ENCODE measurements at regions not wholly inside any gene's neighbourhood (a gene's known extent, or its start where the extent isn't known, plus 50 kb on each side); places are given as distances from the start of the nearest gene placed in this dataset.

- H3K4me3 ChIP-seq (ENCODE audit: low read depth, low read length) = no peak overlapping the region
- no peak for DNase-seq (ENCODE audit: low read depth)
- TF ChIP-seq CTCF (IDR thresholded peaks at IDR 0.05; ENCODE audit: low read depth, low read length) = no peak
- TF ChIP-seq POLR2A (IDR thresholded peaks at IDR 0.05; ENCODE audit: extremely low read depth, insufficient read length) = no peak
- TF ChIP-seq MAX (IDR thresholded peaks at IDR 0.05; ENCODE audit: low read depth, low read length) = no peak
- TF ChIP-seq MYC (IDR thresholded peaks at IDR 0.05; ENCODE audit: low read depth, low read length) = no peak
These were observed 71.3 kb upstream of the BDNF start for GRCh38 chr11:27771516-27771915.

GRCh38 chr11:27770576-27770975 lies 70.3 kb upstream of the BDNF start:
- no peak for DNase-seq (ENCODE audit: low read depth)
- TF ChIP-seq MYC (IDR thresholded peaks at IDR 0.05; ENCODE audit: low read depth, low read length) (no peak), POLR2A (IDR thresholded peaks at IDR 0.05; ENCODE audit: extremely low read depth, insufficient read length) (no peak), MAX (IDR thresholded peaks at IDR 0.05; ENCODE audit: low read depth, low read length) (no peak), CTCF (IDR thresholded peaks at IDR 0.05; ENCODE audit: low read depth, low read length) (no peak)
- H3K4me3 ChIP-seq (ENCODE audit: low read depth, low read length) = no peak overlapping the region

- DNase-seq (ENCODE audit: low read depth) = no peak
- TF ChIP-seq MAX (IDR thresholded peaks at IDR 0.05; ENCODE audit: low read depth, low read length) = no peak
- no peak for TF ChIP-seq MYC (IDR thresholded peaks at IDR 0.05; ENCODE audit: low read depth, low read length)
- TF ChIP-seq POLR2A (IDR thresholded peaks at IDR 0.05; ENCODE audit: extremely low read depth, insufficient read length) = no peak
- no peak for TF ChIP-seq CTCF (IDR thresholded peaks at IDR 0.05; ENCODE audit: low read depth, low read length)
- H3K4me3 ChIP-seq (ENCODE audit: low read depth, low read length) = no peak overlapping the region
These were observed 63.5 kb upstream of the BDNF start for GRCh38 chr11:27763736-27764135.

- TF ChIP-seq CTCF (IDR thresholded peaks at IDR 0.05; ENCODE audit: low read depth, low read length) = no peak
- no peak for TF ChIP-seq MAX (IDR thresholded peaks at IDR 0.05; ENCODE audit: low read depth, low read length)
- TF ChIP-seq POLR2A (IDR thresholded peaks at IDR 0.05; ENCODE audit: extremely low read depth, insufficient read length) = no peak
- TF ChIP-seq MYC (IDR thresholded peaks at IDR 0.05; ENCODE audit: low read depth, low read length) = no peak
- no peak overlapping the region for H3K4me3 ChIP-seq (ENCODE audit: low read depth, low read length)
- no peak for DNase-seq (ENCODE audit: low read depth)
These were observed 61.1 kb upstream of the BDNF start for GRCh38 chr11:27761356-27761755.

GRCh38 chr11:27757953-27758352 lies 57.7 kb upstream of the BDNF start:
- DNase-seq (ENCODE audit: low read depth) = no peak
- no peak for TF ChIP-seq CTCF (IDR thresholded peaks at IDR 0.05; ENCODE audit: low read depth, low read length)
- TF ChIP-seq MYC (IDR thresholded peaks at IDR 0.05; ENCODE audit: low read depth, low read length) = no peak
- no peak for TF ChIP-seq MAX (IDR thresholded peaks at IDR 0.05; ENCODE audit: low read depth, low read length)
- TF ChIP-seq POLR2A (IDR thresholded peaks at IDR 0.05; ENCODE audit: extremely low read depth, insufficient read length) = no peak
- H3K4me3 ChIP-seq (ENCODE audit: low read depth, low read length) = no peak overlapping the region

Measured in NB4 (cell line).